ENCODE measurements at regions not wholly inside any gene's neighbourhood (a gene's known extent, or its start where the extent isn't known, plus 50 kb on each side); places are given as distances from the start of the nearest gene placed in this dataset.

GRCh38 chr3:168493412-168494205 lies 397.9 kb upstream of the GOLIM4 start:
- TF ChIP-seq CTCF (IDR thresholded peaks at IDR 0.05; ENCODE audit: control insufficient read depth, extremely low read depth, insufficient read depth) = no peak
- no peak for DNase-seq (ENCODE audit: low read depth)
- H3K4me3 ChIP-seq (ENCODE audit: low read depth, low read length) = no peak overlapping the region

GRCh38 chr3:168490981-168491380 lies 395.3 kb upstream of the GOLIM4 start:
- TF ChIP-seq CTCF (IDR thresholded peaks at IDR 0.05; ENCODE audit: control insufficient read depth, extremely low read depth, insufficient read depth) = no peak
- no peak for DNase-seq (ENCODE audit: low read depth)
- no peak overlapping the region for H3K4me3 ChIP-seq (ENCODE audit: low read depth, low read length)

GRCh38 chr3:168489301-168489700 lies 393.6 kb upstream of the GOLIM4 start:
- TF ChIP-seq CTCF (IDR thresholded peaks at IDR 0.05; ENCODE audit: control insufficient read depth, extremely low read depth, insufficient read depth) = no peak
- DNase-seq (ENCODE audit: low read depth) = no peak
- no peak overlapping the region for H3K4me3 ChIP-seq (ENCODE audit: low read depth, low read length)

- no peak for DNase-seq (ENCODE audit: low read depth)
- no peak overlapping the region for H3K4me3 ChIP-seq (ENCODE audit: low read depth, low read length)
- TF ChIP-seq CTCF (IDR thresholded peaks at IDR 0.05; ENCODE audit: control insufficient read depth, extremely low read depth, insufficient read depth) = no peak
Observed at GRCh38 chr3:168485936-168486335, 390.2 kb upstream of the GOLIM4 start.

- TF ChIP-seq CTCF (IDR thresholded peaks at IDR 0.05; ENCODE audit: control insufficient read depth, extremely low read depth, insufficient read depth) = no peak
- H3K4me3 ChIP-seq (ENCODE audit: low read depth, low read length) = no peak overlapping the region
- no peak for DNase-seq (ENCODE audit: low read depth)
Observed at GRCh38 chr3:168476360-168476980, 380.7 kb upstream of the GOLIM4 start.

- TF ChIP-seq CTCF (IDR thresholded peaks at IDR 0.05; ENCODE audit: control insufficient read depth, extremely low read depth, insufficient read depth) = no peak
- H3K4me3 ChIP-seq (ENCODE audit: low read depth, low read length) = no peak overlapping the region
- DNase-seq (ENCODE audit: low read depth) = no peak
Observed at GRCh38 chr3:168475704-168476103, 380.0 kb upstream of the GOLIM4 start.
